CD1c-positive myeloid dendritic cell (primary cell): ENCODE measurements at regions not wholly inside any gene's neighbourhood (a gene's known extent, or its start where the extent isn't known, plus 50 kb on each side); places are given as distances from the start of the nearest gene placed in this dataset.

ENCODE experiments used
- DNase-seq: peaks from one replicate; pipeline ENCODE4 v3.0.0-alpha.2; 2016; ENCODE audit errors: extremely low spot score

DNA sequence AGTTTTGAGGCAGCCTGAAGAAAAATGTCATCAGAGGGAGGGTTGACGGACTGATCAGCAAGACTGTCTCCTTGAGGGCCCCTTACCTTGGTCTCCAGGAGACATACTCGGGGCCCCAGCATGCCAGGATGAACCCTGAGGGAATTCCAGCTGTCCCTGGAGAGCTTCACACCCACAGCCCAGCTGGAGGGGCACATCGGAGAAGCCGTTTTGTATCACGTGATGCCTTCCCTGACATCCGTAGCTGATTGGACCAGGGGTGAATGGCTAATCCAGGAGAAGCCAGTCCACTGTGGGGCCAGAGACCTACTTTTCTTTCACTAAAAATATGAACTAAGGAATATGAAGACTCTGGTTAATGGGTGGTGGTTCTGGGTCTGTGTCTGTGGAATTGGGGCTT is 86.0 kb upstream of the TP53I11 start:
- no peak for DNase-seq

DNA sequence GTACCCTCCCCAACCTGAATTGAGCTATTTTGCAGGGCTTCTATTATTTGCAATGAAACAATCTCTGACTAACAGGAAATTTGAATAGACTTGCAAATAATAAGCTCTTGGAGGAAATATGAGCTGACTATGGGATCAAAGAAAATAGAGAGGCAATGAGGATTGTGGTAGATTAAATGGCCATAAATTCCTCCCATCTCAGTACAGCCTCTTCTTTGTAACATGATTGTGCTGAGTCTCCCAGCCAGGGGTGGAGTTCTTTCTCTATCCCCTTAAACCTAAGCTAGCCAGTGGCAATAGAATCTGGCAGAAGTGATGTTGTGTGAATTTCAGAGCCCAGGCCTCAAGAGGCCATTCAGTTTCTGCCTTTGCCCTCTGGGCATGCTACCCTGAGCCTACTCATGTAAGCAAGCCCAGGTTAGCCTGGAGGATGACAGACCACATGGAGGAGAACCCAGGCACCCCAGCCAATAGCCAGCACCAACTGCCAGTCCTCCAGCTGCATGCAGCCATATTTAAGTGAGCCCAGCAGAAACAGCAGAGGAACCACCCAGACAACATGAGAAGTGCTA is 86.8 kb upstream of the TP53I11 start:
- DNase-seq, result no peak

DNA sequence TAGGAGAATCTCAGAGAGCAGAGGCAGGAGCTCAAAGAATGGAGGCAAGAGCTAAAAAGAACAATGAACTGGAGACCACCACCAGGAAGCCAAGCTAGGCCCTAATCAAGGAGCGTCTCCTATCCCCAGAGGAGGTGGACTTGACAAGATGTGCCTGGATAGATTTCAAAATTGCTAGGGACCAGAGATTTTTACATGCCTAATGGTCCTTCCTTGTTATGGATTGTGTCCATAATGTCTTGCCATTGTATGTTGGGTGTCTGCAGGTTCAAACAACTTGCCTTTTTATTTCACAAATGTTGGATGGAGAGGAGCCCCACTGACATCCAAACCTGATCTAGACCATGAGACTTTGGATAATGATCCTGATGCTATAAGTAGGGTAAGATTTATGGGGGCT is 88.2 kb upstream of the TP53I11 start:
- no peak for DNase-seq

DNA sequence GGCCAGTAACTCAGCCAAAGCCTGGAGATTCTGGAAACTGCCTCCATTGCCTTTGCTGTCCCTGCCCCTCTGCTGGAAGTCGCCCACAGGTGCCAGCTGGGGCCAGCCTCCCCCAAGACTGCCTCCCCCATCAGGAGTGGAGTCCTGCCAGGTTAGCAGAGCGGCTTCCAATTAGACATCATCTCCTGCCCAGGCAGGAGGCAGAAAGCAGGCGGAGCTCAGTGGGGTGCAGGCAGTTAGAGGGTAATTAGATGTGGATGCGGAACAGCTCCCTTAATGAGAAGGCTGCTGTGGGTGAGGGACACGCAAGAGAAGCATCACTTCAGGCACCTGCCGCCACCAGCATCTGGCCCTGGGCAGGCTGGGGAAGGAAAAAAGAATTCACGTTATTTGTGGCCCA is 90.9 kb upstream of the TP53I11 start:
- no peak for DNase-seq

DNA sequence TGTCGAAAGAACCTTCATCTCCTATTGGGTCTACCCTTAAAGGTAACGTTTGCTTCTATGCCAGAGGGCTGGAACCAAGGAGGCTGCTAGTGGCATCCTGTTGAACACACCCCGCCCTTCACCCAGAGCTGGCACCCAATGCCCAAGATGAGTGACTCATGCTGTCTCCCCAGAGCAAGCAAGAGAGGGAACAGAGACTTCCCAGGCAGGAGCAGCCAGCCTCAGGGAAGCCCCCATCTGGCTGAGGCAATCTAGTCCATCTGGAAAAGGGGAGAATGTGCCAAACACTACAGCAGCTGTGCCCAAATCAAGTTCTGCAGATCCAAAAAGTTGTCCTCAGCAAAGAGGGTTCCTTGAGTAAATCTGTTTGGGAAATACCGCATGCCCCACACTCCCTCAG is 91.9 kb upstream of the TP53I11 start:
- peak; percentile 30 for DNase-seq

DNA sequence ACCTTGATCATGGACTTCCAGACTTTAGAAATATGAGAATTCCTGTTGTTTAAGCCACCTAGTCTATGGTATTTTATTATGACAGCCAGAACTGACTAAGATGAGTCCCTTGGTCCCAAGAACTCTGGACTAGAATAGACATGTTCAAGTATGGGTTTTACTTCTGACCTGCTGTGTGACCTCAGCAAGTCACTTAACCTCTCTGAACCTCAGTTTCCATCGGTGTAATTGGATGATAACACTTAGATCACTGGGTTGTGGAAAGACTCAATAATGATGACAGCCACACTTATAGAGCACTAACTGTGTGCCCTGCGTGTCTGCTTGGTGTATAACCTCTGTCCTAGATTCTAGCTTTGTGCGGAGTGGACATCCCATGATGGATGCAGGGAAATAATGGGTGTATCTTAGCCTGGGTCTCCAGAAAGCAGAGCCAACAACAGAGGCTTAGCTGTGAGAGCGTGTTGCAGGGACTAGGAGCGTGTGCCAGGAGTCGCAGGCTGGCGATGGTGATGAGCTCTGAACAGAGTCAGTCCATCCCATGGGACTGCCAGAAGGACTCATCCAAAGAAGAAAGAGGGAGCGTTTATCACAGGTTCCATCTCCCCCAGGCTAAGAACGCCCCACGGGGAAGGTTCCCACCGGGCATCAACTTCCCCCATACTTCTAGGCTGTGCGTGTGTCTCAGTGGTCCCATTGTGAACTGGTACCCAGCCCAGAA is 93.2 kb upstream of the TP53I11 start:
- no peak for DNase-seq

DNA sequence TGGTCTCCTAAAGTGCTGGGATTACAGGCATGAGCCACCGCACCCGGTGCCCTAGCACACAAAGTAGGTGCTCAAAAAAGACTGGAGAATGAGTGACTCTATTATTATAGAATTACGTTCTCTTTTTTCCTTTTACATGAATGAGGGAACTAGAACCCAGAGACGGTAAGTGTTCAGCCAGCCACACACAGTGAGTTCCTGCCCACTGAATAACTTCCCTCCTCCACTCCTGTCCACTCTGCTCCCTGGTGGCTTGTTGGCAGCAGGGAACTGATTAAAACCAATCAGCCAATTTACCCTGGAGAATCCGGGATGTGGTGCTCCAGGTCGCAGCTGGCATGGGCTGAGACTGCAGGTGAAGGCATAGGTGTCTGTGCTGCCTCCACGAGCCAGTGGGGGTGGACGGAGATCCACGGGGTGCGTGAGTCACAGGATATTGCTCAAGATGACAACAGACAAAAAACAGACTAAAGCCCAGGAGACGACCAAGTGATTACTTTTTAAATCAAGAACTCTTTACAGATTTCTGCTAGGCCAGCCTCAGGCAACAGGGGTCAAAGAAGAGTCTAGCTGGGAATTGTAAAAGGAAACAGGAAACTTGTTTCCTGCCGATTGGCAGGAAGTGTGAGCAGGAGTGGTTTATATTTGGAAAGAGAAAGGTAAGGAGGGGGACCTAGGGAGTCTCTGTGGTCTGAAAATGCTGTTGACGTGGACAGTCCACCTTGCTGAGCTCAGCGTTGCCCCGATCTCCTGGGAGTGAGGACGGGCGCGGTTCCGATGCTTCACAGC is 95.2 kb upstream of the TP53I11 start:
- peak; percentile 77 for DNase-seq

DNA sequence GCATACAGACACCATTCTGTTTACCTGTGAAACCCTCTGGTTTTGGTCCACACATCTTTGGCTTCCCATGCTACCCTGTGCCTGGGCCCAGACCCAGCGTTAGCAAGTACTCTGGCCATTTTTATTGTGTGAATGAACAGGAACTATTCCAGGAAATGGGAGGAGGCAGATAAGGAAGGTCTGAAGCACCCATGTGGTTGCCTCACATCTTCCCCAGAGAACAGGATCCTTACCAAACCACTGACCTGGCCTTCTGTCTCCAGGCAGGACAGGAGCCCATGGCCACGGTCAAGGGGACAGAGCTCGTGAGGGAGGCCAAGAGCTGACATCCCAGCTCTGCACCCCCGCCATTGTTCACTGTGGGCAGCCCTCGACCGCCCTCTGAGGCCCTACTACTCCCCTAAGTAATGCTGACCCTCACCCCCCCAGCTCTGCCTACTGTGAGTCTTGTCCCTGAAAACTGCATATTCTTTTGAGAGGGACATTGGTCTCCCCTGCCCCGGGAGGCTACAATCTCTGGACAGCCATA is 97.7 kb upstream of the TP53I11 start:
- DNase-seq, result peak; percentile 25

DNA sequence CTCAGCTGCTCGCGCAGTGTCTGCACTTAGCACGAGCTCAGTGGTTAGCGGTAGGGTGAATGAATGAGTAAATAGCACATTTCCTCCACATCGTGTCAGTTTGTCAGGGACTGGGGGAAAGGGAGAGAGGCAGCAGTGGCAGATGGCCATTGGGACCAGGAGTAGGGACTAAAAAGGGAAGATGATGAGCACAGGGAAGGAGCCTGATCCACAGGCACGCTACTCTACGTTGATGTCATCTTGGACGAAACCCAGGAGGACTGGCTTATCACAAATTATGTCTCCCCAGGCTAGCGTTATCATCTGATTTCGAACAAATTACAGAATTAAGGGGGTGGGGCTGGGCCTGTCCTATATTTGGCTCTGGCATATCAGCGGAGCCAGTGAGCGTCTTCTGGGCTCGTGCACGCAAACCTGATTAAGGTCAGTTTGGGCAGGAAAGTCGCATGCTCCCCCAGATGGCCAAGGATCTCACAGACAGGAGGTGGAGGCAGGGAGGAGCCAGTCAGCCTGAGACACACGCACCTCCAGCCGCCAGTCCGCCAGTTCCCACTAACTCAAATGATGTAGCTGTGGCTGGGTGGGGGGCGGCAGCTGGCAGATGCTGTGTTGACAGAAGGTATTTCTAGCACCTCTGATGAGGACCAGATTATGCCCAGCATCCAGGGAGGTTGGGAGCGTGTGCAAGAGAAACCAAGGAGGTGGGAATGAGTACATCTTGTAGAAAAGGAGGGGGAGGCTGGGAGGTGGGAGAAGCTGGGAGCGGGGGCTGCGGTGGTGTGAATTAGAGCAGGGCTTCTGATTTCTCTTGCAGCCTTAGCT is 97.4 kb upstream of the PRDM11 start:
- peak; percentile 15 for DNase-seq

DNA sequence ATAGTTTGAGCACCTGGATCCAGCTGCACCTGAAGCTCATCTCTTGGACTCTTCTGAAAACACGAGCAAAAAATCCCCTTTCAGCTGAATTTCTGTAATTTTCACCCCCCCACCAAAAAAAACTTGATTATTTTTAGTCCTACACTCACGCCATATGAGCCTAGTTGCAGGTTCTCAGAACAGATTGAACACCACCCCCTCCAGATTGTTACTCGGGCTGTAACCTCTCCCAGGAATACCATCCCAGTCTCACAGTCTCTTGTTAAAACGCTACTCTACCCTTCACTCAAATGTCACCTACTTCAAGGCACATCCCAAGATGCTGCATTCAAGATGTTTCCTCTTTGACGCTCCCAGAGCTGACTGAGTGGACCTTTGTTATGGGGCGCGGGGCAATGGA is 96.3 kb upstream of the PRDM11 start:
- DNase-seq, result no peak

DNA sequence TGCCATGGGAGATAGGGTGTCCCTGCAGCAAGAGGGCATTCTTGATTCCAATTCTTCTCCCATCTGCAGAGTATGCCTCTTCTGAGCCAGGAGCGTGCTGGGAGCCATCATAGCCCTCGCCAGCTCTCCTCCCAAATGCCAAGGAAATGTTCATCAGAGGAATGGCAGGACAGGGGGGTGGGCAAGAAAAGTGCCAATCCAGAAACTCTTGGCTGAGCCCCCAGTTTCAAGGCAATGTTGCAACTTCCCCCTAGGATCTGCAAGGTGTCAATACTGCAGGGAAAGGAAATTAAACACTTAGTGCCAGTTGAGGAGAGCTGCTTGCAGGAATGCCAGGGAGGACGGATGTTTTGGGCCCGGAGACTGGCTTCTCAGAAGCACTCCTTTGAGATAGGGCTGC is 94.8 kb upstream of the PRDM11 start:
- DNase-seq, result no peak

DNA sequence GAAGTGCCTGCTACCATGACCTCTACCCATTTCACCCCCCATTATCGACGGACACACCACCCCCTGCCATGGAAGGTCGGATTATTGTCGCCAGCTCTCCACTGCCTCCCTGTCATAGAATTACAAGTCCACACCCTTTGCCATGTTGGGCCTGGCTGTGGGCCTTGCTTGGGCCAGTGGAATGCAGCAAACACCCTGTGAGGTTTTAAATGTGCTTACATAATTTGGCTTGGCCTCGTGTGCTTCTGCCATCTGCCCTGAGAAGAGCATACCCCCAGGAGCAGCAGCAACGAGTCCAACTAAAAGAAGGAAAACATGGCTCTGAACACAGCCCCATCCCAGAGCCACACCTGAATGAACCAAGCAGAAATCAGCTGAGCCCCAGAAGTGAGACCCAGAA is 94.1 kb upstream of the PRDM11 start:
- no peak for DNase-seq

DNA sequence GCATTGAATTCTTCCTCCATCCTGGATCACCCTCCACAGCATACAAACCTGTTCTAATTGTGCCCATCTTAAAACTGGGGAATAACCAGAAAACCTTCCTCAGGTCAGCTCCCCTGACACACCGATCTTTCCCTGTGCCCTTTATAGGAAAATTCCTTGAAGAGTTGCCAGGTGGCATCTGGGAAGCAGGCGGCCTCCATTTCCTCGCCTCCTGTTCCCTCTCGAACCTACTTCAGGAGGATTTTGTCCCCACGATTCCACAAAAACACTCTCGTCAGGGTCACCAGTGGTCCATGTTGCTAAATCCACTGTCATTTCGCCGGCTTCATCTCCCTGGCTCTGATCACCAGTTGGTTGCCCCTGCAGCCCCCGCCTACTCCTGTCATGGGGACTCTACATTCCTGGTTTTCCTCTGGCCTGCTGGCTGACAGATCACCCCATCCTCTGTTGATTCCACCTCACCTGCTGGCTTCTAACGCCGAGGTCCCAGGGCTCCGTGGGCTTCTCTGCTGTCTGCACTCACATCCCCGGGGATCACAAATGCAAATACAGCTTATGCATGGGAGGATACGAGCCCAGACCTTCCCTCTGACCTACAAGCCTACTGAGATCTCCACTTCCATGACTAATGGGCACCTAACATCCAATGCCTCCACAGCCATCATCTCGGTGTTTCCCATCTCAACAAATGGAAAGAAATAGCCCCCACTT is 92.5 kb upstream of the PRDM11 start:
- no peak for DNase-seq

DNA sequence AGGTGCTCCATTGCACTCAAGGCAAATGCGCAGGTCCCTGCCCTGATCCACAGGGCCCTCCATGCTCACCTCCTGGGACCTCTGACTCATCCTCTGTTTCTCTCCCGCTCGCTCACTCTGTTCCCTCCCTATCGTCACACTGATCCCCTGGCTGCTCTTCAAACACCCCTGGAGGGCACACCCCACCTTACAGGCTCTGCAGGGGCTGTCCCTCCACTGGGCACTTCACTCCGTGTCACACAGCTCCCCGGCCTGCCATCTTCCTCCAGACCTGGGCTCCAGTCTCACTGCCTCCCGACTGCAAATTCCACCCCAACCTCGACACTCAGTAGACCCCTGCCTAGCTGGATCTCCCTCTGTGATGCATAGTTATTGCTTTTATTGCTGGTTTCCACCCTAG is 91.5 kb upstream of the PRDM11 start:
- DNase-seq, result no peak

DNA sequence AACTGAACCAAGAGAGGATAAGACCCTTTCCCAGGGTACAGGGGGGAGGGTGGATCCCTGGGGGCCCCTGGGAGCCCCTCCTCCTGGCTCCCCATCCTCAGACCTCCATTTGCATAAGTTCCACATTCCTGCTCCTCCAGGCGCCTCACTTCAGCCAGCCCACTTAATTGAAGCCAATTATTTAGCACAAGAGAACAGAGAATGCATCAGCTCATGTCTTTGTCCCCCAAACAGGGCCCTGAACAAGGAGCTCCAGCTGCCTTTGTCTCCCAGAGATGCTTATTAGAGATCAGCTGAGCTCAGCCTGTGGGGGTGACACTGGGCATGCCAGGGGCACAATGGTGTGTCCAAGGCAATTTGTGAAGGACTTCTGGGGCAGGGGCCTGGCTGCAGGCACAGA is 89.9 kb upstream of the PRDM11 start:
- no peak for DNase-seq

DNA sequence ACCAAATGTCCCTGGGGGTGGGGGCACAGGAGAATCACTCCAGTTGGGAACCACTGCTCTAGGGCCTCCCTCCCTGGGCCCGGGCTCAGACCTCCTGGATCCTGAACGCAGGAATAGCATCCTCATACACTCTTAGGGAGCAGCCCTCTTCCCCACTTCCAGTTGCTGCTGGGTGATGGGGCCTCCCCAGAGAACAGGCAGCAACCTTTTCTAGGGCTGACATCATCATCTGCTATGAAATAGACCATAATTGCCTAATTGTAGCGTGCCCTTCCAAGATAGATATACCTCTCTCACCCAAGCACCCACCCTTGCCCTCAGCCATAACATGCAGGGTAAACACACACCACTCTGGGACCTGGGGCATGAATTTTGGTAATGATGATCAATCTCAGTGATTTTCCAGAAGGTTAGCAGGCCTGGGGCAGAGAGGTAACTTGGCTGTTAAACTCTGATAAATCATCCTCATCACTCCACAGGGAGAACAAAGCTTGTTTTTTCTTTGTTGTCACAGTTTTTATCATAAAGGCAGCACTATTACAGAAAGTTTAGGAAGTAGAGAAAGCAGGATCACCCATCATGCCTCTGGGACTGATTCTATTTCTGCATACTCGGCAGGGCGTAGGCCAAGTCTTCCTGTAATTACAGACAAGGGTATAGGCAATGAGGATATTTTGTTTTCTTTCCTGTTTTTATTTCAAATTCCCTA is 88.3 kb upstream of the PRDM11 start:
- peak; percentile 20 for DNase-seq

DNA sequence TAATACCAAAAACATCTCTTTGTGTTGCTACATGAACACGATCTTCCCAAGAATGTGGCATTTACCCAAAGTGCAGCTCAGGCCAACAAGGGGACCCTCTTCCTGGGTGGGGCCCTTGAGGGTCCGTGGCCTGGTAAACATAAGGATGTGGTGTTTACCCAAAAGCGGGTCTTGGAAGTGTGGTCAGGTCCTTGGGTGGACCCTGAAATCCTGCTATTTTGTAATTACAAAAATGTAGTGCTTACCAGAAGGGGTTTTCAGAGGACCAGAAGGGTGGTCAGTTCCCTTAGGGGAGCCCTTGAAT is 87.8 kb upstream of the PRDM11 start:
- DNase-seq, result no peak

DNA sequence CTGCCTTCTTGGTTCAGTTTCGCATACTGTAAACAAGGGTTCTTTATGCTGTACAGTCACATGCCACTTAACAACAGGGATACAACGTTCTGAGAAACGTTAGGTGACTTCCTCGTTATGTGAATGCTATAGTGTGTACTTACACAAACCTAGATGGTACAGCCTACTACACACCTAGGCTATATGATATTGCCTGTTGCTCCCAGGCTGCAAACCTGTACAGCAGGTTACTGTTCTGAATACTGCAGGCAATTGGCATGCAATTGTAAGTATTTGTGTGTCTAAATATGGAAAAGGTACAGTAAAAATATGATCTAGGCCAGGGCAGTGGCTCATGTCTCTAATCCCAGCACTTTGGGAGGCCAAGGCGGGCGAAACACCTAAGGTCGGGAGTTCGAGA is 85.7 kb upstream of the PRDM11 start:
- DNase-seq, result no peak

DNA sequence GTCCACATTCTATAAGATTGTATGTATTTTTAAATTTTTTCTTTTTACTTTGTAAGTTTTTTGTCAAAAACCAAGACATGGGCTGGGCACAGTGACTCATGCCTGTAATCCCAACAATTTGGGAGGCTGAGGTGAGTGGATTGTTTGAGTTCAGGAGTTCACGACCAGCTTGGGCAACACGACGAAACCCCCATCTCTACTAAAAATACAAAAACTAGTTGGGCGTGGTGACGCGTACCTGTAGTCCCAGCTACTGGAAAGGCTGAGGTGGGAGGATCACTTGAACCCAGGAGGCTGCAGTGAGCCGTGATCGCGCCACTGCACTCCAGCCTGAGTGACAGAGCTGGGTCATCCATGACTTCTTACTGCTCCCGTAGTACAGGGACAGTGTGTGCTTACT is 84.8 kb upstream of the PRDM11 start:
- no peak for DNase-seq

DNA sequence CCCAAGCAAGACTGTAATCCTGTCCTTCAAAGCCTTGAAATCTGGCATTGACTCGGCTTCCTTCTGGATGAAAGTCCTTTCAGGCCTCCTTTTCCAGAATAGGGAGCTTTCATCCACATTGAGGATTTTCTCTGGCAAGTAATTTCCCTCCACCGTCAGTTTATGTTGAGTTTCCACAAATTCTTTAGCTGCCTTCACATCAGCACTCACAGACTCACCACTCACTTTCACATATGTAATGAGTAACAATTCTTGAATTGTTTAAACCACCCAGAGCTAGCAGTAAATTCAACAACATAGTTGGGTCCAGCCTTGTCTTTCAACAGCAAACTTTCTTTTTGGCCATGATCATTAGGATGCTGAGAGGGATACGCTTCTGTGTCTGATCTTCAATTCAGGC is 84.3 kb upstream of the PRDM11 start:
- no peak for DNase-seq
